HL-60 (cell line): ENCODE measurements at regions not wholly inside any gene's neighbourhood (a gene's known extent, or its start where the extent isn't known, plus 50 kb on each side); places are given as distances from the start of the nearest gene placed in this dataset.

Experiments
- CTCF ChIP-seq: IDR thresholded peaks from one replicate; pipeline ENCODE4 v1.5.1; 2011; ENCODE audit warnings: low read length, control low read depth, inconsistent platforms; ENCODE audit not compliant: insufficient read depth
- REST ChIP-seq: IDR thresholded peaks from 2 replicates; pipeline ENCODE4 v1.6.1; 2012; ENCODE audit warnings: low read depth; ENCODE audit not compliant: insufficient replicate concordance

DNA sequence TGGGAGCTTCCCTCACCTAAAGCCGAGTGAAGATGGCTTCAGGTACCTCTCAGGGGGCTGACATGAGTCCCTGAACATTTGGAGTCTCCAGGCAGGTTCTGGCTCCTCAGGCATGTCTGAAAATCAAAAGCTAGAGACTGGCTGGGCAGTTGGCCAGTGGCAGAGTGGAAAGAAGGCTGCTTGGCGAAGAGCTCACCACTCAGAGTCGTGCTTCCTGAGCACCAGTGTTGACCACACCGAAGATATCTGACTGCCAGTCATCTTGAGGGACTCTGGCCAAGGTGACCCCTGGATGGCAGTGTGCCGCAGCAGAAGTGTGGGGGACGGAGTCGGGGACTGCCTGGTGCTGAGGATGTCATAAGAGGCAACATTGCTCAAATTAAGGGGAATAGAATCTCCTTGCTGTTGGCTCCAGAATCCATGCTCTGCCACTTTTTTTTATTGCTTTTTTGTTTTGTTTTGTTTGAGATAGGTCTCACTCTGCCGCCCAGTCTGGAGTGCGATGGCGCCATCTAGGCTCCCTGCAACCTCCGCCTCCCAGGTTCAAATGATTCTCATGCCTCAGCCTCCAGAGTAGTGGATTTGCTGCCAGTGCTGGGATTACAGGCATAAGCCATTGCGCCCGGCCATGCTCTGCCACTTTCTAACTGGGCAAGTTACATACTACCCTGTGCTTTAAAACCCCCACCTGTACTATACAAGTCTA, 172.5 kb upstream of the GATB start:
- TF ChIP-seq REST, result no peak
- no peak for TF ChIP-seq CTCF
